Adrenal gland (tissue), 5 donors: ENCODE measurements at regions not wholly inside any gene's neighbourhood (a gene's known extent, or its start where the extent isn't known, plus 50 kb on each side); places are given as distances from the start of the nearest gene placed in this dataset.

Experiments
- CTCF ChIP-seq, 6 experiments: fragments of 450-650 bp in 4 of 6; fragments of 200-600 bp in 2 of 6; sonication (generic) in 1 of 6; IDR thresholded peaks; 1 replicate in 5 of 6; 2 replicates in 1 of 6; pipeline versions ENCODE4 v1.5.1 to v1.8.0; 2016 to 2021; ENCODE audit warnings: antibody characterized with exemption in 6 of 6, mild to moderate bottlenecking in 2 of 6, moderate library complexity in 1 of 6
- POLR2A ChIP-seq, 2 donors: fragments of 450-650 bp; IDR thresholded peaks; one replicate each; pipeline ENCODE4 v1.6.1; 2017; ENCODE audit warnings: antibody characterized with exemption in 2 of 2, mild to moderate bottlenecking in 2 of 2, moderate library complexity in 1 of 2
- donor health status: DM: no; HTN: no; CAD: no.

- TF ChIP-seq POLR2A (IDR thresholded peaks at IDR 0.05) = no peak
- TF ChIP-seq CTCF (IDR thresholded peaks at IDR 0.05) = no peak
These were observed 739.4 kb upstream of the CHAC2 start for GRCh38 chr2:53028225-53028624.
